Vagina (tissue), 2 donors: ENCODE measurements at regions not wholly inside any gene's neighbourhood (a gene's known extent, or its start where the extent isn't known, plus 50 kb on each side); places are given as distances from the start of the nearest gene placed in this dataset.
A peak's percentile ranks its signal among the peaks of the same experiment; 100 is the strongest.

Source experiments
- DNase-seq, 2 donors: peaks; one replicate each; pipeline ENCODE4 v3.0.0-alpha.2; 2017; ENCODE audit errors: extremely low spot score in 2 of 2
- H3K27ac ChIP-seq: fragments of 200-600 bp; sonication (generic); one replicate; pipeline ENCODE4 v1.5.1; 2019
- H3K27me3 ChIP-seq: fragments of 200-600 bp; sonication (generic); one replicate; pipeline ENCODE4 v1.5.1; 2019
- H3K36me3 ChIP-seq, 2 donors: fragments of 200-600 bp; sonication (generic); one replicate each; pipeline ENCODE4 v1.5.1; 2017 to 2019
- H3K4me1 ChIP-seq: fragments of 200-600 bp; sonication (generic); one replicate; pipeline ENCODE4 v1.5.1; 2019
- H3K4me3 ChIP-seq, 2 donors: fragments of 200-600 bp; sonication (generic); 1 replicate in 1 of 2; 2 replicates in 1 of 2; pipeline ENCODE4 v1.5.1; 2016 to 2019
- H3K9me3 ChIP-seq: fragments of 200-600 bp; sonication (generic); one replicate; pipeline ENCODE4 v1.5.1; 2019
- POLR2A ChIP-seq, 2 donors: fragments of 450-650 bp; IDR thresholded peaks; one replicate each; pipeline ENCODE4 v1.6.1; 2017; ENCODE audit warnings: antibody characterized with exemption in 2 of 2, mild to moderate bottlenecking in 2 of 2, moderate library complexity in 2 of 2
- POLR2AphosphoS5 ChIP-seq, 2 donors: sonication (generic); formaldehyde crosslinking; IDR thresholded peaks; one replicate each; pipeline ENCODE4 v1.9.0; 2017; ENCODE audit warnings: antibody characterized with exemption in 2 of 2, mild to moderate bottlenecking in 2 of 2, low read depth in 1 of 2; ENCODE audit not compliant: insufficient read depth in 1 of 2
- intact Hi-C: fragments of 100-400 bp; cut with DNase I; formaldehyde crosslinking; loops from one replicate; pipeline ENCODE4 v1.15.1; 2023
- TF ChIP-seq, protein P1 (sequence below), 3 experiments: fragments of 450-650 bp in 2 of 3; fragments of 200-600 bp in 1 of 3; sonication (generic) in 1 of 3; IDR thresholded peaks; one replicate each; pipeline ENCODE4 v1.5.1; 2017 to 2019; ENCODE audit warnings: antibody characterized with exemption in 3 of 3, mild to moderate bottlenecking in 2 of 3, moderate library complexity in 2 of 3

DNA sequence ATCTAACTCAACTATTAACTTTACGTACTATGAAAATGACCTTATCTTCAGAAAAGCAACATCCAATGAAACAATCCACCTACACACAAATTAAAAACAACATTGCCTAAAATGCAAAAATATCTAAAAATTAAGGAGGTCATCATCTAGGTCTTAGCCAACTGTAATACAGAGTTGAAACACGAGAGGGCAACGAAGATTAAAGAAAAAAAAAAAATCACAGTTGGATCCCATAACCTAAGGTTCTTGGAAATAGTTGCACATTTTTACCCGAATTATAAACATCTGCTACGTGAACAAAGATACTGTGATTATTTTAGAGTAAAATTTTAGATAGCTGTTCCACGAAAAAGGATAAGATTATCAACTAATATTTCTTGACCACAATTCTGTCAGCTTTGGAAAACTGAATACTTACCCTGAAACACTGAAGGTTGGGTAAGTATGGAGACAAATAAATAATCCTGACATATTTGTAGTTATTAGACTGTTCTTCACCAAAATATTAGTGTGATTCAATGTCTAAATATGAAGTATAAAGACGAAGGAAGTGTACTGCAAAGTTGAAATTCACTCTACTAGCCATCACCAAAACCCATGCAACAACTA, 88.0 kb upstream of the AK4 start:
- Histone ChIP-seq H3K4me1 (peaks cover 69% of the 10 kb centered on the region), H3K36me3 (peaks cover 0 to 20% of the 10 kb centered on the region in 2 donors), H3K27ac (peak overlapping the region; percentile 15), H3K4me3 (no peak overlapping the region), H3K27me3 (no peaks in the 10 kb centered on the region), H3K9me3 (no peaks in the 10 kb centered on the region)
- TF ChIP-seq POLR2AphosphoS5 (IDR thresholded peaks at IDR 0.05; ENCODE audit: insufficient read depth in 1 of 2, low read depth in 1 of 2) (peak in 1 of 2 donors; percentile 10), POLR2A (IDR thresholded peaks at IDR 0.05) (no peak)
- TF ChIP-seq, protein P1, sequence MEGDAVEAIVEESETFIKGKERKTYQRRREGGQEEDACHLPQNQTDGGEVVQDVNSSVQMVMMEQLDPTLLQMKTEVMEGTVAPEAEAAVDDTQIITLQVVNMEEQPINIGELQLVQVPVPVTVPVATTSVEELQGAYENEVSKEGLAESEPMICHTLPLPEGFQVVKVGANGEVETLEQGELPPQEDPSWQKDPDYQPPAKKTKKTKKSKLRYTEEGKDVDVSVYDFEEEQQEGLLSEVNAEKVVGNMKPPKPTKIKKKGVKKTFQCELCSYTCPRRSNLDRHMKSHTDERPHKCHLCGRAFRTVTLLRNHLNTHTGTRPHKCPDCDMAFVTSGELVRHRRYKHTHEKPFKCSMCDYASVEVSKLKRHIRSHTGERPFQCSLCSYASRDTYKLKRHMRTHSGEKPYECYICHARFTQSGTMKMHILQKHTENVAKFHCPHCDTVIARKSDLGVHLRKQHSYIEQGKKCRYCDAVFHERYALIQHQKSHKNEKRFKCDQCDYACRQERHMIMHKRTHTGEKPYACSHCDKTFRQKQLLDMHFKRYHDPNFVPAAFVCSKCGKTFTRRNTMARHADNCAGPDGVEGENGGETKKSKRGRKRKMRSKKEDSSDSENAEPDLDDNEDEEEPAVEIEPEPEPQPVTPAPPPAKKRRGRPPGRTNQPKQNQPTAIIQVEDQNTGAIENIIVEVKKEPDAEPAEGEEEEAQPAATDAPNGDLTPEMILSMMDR (IDR thresholded peaks at IDR 0.05): peak; percentile 32 to 62 (median 57)
- no peak for DNase-seq
- intact Hi-C loops: loop anchor here (5.0 kb wide), 1 partner anchor 147 kb away; no protein-coding TSS in a partner anchor

DNA sequence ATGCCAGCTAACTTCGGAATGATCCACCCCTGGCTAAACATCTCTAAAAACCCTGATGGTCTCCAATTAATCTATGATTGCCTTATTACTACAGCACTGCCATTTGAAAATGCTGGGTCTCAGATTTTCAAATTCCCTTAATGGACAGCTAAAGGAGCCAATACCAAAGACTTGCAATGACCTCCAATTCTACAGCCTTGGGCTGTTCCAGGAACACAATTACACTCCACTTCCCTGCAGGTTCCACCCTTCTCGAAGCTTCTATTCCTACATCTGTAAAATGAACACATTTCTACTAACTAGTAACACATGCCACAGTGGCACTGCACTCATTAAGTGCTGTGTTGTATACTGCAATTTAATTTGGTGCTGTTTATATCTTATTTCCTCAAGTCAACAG, 85.7 kb upstream of the AK4 start:
- H3K27ac ChIP-seq: peak overlapping the region; percentile 15
- DNase-seq: no peak
- H3K4me1 ChIP-seq: peaks cover 64% of the 10 kb centered on the region
- H3K4me3 ChIP-seq: no peak overlapping the region
- intact Hi-C loops: loop anchor here (5.0 kb wide), 1 partner anchor 145 kb away; no protein-coding TSS in a partner anchor
- H3K9me3 ChIP-seq: no peaks in the 10 kb centered on the region
- no peak for TF ChIP-seq POLR2A (IDR thresholded peaks at IDR 0.05)
- TF ChIP-seq POLR2AphosphoS5 (IDR thresholded peaks at IDR 0.05; ENCODE audit: insufficient read depth in 1 of 2, low read depth in 1 of 2): no peak
- TF ChIP-seq, protein P1 (IDR thresholded peaks at IDR 0.05): no peak
- H3K36me3 ChIP-seq: peaks cover 0 to 11% of the 10 kb centered on the region in 2 donors
- no peaks in the 10 kb centered on the region for H3K27me3 ChIP-seq

DNA sequence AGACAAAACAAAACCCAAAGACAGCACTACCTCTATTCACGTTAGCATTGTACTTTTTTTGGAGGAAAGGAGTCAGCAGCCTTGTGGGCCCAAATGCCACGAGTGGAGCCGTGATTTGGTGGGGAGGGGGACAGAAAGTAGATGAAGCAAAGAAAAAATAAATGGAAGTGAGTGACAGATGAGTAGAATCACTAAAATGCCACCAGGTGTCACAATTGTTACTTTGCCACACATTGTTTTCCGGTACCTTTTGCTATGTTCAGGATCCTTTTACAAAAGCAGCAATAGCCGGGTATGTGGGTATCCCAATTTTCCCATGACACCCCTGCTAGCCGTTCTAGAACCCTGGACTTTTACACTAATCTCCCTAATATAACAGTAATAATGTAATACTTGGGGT, 85.0 kb upstream of the AK4 start:
- Histone ChIP-seq H3K36me3 (peaks cover 0 to 4% of the 10 kb centered on the region in 2 donors), H3K27ac (peak overlapping the region; percentile 15), H3K4me3 (no peak overlapping the region), H3K4me1 (peaks cover 63% of the 10 kb centered on the region), H3K27me3 (no peaks in the 10 kb centered on the region), H3K9me3 (no peaks in the 10 kb centered on the region)
- no peak for DNase-seq
- TF ChIP-seq, protein P1 (IDR thresholded peaks at IDR 0.05): no peak
- no peak for TF ChIP-seq POLR2AphosphoS5 (IDR thresholded peaks at IDR 0.05; ENCODE audit: insufficient read depth in 1 of 2, low read depth in 1 of 2)
- no peak for TF ChIP-seq POLR2A (IDR thresholded peaks at IDR 0.05)
- intact Hi-C loops: loop anchor here (5.0 kb wide), 1 partner anchor 144 kb away; no protein-coding TSS in a partner anchor

DNA sequence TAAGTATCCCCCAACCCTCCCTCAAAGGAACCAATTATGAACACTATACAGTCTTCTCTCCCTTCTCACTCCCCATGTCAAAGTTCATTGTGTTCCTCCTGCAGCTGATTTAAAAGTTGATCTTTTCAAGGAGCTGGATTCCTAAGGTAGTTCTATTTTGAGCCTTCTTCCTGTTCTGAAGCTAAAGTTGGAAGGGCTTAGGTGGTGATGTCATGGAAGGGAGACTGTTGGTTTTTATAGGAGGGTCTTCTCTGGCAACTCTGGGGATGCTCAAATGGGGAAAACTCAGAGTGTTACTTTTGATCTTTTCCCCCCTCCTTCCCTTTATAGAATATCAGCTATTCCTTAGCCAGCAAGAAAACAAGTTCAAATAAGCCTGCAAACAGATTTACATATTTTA, 83.0 kb upstream of the AK4 start:
- Histone ChIP-seq H3K4me1 (peaks cover 62% of the 10 kb centered on the region), H3K9me3 (no peaks in the 10 kb centered on the region), H3K27me3 (no peaks in the 10 kb centered on the region), H3K4me3 (peak overlapping the region; percentile 70 to 99), H3K36me3 (no peaks in the 10 kb centered on the region), H3K27ac (peak overlapping the region; percentile 98)
- no peak for DNase-seq
- TF ChIP-seq POLR2AphosphoS5 (IDR thresholded peaks at IDR 0.05; ENCODE audit: insufficient read depth in 1 of 2, low read depth in 1 of 2): peak in 1 of 2 donors; percentile 20
- TF ChIP-seq, protein P1 (IDR thresholded peaks at IDR 0.05): no peak
- intact Hi-C loops: loop anchor here (5.0 kb wide), 1 partner anchor 142 kb away; no protein-coding TSS in a partner anchor
